Ovary (tissue), 7 donors: ENCODE measurements at regions not wholly inside any gene's neighbourhood (a gene's known extent, or its start where the extent isn't known, plus 50 kb on each side); places are given as distances from the start of the nearest gene placed in this dataset.

Experiments used
- DNase-seq, 5 donors: peaks; one replicate each; pipeline ENCODE4 v3.0.0-alpha.2; 2019 to 2020
- H3K27ac ChIP-seq, 2 donors: fragments of 200-600 bp; one replicate each; pipeline versions ENCODE4 v1.5.1 to v1.8.0; 2019 to 2022
- H3K27me3 ChIP-seq: fragments of 200-600 bp; one replicate; pipeline ENCODE4 v1.8.0; 2022
- H3K36me3 ChIP-seq: fragments of 200-600 bp; sonication (generic); one replicate; pipeline ENCODE4 v1.5.1; 2019
- H3K4me1 ChIP-seq: one replicate; pipeline ENCODE4 v1.8.1; 2013; ENCODE audit warnings: mild to moderate bottlenecking, moderate library complexity; ENCODE audit not compliant: insufficient read depth
- H3K4me3 ChIP-seq: fragments of 200-600 bp; sonication (generic); one replicate; pipeline ENCODE4 v1.5.1; 2017
- H3K9me3 ChIP-seq, 2 donors: fragments of 200-600 bp in 1 of 2; sonication (generic) in 1 of 2; one replicate each; pipeline versions ENCODE4 v1.5.1 to v1.8.1; 2013 to 2019; ENCODE audit warnings: mild to moderate bottlenecking in 1 of 2, moderate library complexity in 1 of 2
- EP300 ChIP-seq: sonication (generic); formaldehyde crosslinking; IDR thresholded peaks from one replicate; pipeline ENCODE4 v1.6.1; 2017; ENCODE audit warnings: antibody characterized with exemption
- POLR2A ChIP-seq: fragments of 450-650 bp; IDR thresholded peaks from one replicate; pipeline ENCODE4 v1.6.1; 2017; ENCODE audit warnings: antibody characterized with exemption, mild to moderate bottlenecking, moderate library complexity
- WGBS, 3 donors: extraction: QIAGEN DNeasy Blood & Tissue Kit in 1 of 3; methylation state at CpG; one replicate each; pipeline versions ENCODE4 v1.1.5 to v1.1.7; 2013 to 2017; 5-methylcytosine and 5-hydroxymethylcytosine counted together
- intact Hi-C, 4 donors: fragments of 100-400 bp; cut with DNase I; formaldehyde crosslinking; loops; one replicate each; pipeline versions ENCODE4 v1.11.0 to v1.15.1; 2022 to 2023
- TF ChIP-seq, protein P1 (sequence below), 3 donors: fragments of 450-650 bp in 2 of 3; fragments of 200-600 bp in 1 of 3; IDR thresholded peaks; one replicate each; pipeline versions ENCODE4 v1.5.1 to v1.8.0; 2016 to 2022; ENCODE audit warnings: antibody characterized with exemption in 3 of 3, mild to moderate bottlenecking in 1 of 3
- donor health status: DM: no; HTN: no; CAD: no; lungs with moderate emphysema.
- donor health status: DM: no; HTN: no; CAD: no.
- donor health status: Bipolar disorder and iron deficiency.
- donor health status: DM: no; HTN: no; CAD: no.
- donor health status: DM: yes; HTN: yes; CAD: no.

DNA sequence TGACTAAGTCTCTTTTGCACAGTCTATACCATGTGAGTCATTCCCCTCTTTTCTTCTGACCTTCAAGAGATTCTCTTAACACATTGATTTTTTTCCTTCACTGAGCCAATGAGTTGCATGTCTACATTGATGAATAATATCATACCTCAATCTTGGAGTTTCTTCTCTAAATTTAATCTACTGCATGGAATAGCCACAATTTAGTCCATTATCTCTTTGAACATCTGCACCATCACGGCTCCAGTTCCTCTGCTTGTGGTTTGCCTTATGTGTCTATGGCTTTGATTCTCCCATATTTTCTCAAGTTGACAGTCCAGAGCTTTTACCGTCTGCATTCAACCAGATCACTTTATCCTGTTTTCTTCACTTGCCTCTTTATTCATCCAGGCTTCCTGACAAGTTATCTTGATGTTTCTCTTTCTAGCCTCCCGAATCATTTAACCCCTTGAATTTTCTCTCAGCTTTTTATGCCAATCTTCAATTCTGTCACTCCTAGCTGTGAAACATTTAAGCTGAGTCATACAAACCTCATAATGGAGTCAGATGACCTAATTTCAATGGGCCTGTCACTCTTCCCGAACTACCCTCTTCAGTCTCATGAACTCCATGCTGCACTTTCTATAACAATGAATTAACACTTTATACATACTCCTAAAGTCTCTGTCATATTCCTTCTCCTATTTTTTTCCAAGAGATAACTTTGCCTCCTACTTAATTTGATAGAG, 222.3 kb downstream of the CPE start:
- WGBS, 3 donors: 60 to 72% (median 66%) methylated on average over 4 of the region's 4 CpGs
- no peaks in the 10 kb centered on the region for H3K4me1 ChIP-seq
- no peaks in the 10 kb centered on the region for H3K36me3 ChIP-seq
- intact Hi-C loops: no loop called here
- no peak overlapping the region for H3K4me3 ChIP-seq
- TF ChIP-seq POLR2A (no peak), EP300 (no peak)
- TF ChIP-seq, protein P1, sequence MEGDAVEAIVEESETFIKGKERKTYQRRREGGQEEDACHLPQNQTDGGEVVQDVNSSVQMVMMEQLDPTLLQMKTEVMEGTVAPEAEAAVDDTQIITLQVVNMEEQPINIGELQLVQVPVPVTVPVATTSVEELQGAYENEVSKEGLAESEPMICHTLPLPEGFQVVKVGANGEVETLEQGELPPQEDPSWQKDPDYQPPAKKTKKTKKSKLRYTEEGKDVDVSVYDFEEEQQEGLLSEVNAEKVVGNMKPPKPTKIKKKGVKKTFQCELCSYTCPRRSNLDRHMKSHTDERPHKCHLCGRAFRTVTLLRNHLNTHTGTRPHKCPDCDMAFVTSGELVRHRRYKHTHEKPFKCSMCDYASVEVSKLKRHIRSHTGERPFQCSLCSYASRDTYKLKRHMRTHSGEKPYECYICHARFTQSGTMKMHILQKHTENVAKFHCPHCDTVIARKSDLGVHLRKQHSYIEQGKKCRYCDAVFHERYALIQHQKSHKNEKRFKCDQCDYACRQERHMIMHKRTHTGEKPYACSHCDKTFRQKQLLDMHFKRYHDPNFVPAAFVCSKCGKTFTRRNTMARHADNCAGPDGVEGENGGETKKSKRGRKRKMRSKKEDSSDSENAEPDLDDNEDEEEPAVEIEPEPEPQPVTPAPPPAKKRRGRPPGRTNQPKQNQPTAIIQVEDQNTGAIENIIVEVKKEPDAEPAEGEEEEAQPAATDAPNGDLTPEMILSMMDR (IDR thresholded peaks at IDR 0.05): no peak
- H3K9me3 ChIP-seq: no peaks in the 10 kb centered on the region
- no peaks in the 10 kb centered on the region for H3K27me3 ChIP-seq
- no peak for DNase-seq
- H3K27ac ChIP-seq: no peak overlapping the region

- no peaks in the 10 kb centered on the region for H3K36me3 ChIP-seq
- intact Hi-C loops: no loop called here
- no peaks in the 10 kb centered on the region for H3K4me1 ChIP-seq
- H3K27ac ChIP-seq: no peak overlapping the region
- DNase-seq: no peak
- H3K4me3 ChIP-seq: no peak overlapping the region
- 72 to 76% (median 76%) methylated on average over 4 of the region's 4 CpGs for WGBS, 3 donors
- H3K27me3 ChIP-seq: no peaks in the 10 kb centered on the region
- H3K9me3 ChIP-seq: no peaks in the 10 kb centered on the region
- no peak for TF ChIP-seq EP300
- TF ChIP-seq POLR2A: no peak
- TF ChIP-seq, protein P1 (IDR thresholded peaks at IDR 0.05): no peak
These were observed 223.8 kb downstream of the CPE start for GRCh38 chr4:165602621-165603020.

GRCh38 chr4:165604181-165604580, 225.4 kb downstream of the CPE start:
- intact Hi-C loops: no loop called here
- DNase-seq: no peak
- WGBS, 3 donors: 81 to 84% (median 81%) methylated on average over 2 of the region's 2 CpGs
- Histone ChIP-seq H3K27me3 (no peaks in the 10 kb centered on the region), H3K9me3 (no peaks in the 10 kb centered on the region), H3K4me1 (no peaks in the 10 kb centered on the region), H3K4me3 (no peak overlapping the region), H3K27ac (no peak overlapping the region), H3K36me3 (no peaks in the 10 kb centered on the region)
- TF ChIP-seq EP300 (no peak), POLR2A (no peak)
- TF ChIP-seq, protein P1 (IDR thresholded peaks at IDR 0.05): no peak

- H3K4me1 ChIP-seq: no peaks in the 10 kb centered on the region
- no peak for DNase-seq
- intact Hi-C loops: no loop called here
- H3K4me3 ChIP-seq: no peak overlapping the region
- no peaks in the 10 kb centered on the region for H3K9me3 ChIP-seq
- H3K27me3 ChIP-seq: no peaks in the 10 kb centered on the region
- H3K36me3 ChIP-seq: no peaks in the 10 kb centered on the region
- TF ChIP-seq, protein P1 (IDR thresholded peaks at IDR 0.05): no peak
- TF ChIP-seq POLR2A: no peak
- TF ChIP-seq EP300: no peak
- H3K27ac ChIP-seq: no peak overlapping the region
- WGBS, 3 donors: 63 to 85% (median 72%) methylated on average over 1 of the region's 1 CpG
These were observed 227.0 kb downstream of the CPE start for GRCh38 chr4:165605811-165606210.
